Transverse colon (tissue), 4 donors: ENCODE measurements at regions not wholly inside any gene's neighbourhood (a gene's known extent, or its start where the extent isn't known, plus 50 kb on each side); places are given as distances from the start of the nearest gene placed in this dataset.

Source experiments
- CTCF ChIP-seq, 5 experiments: fragments of 200-600 bp in 3 of 5; fragments of 450-650 bp in 2 of 5; sonication (generic) in 3 of 5; IDR thresholded peaks; 1 replicate in 2 of 5; 2 replicates in 3 of 5; pipeline ENCODE4 v1.5.1; 2016 to 2017; ENCODE audit warnings: antibody characterized with exemption in 5 of 5, inconsistent platforms in 3 of 5, mild to moderate bottlenecking in 2 of 5, moderate library complexity in 1 of 5
- POLR2A ChIP-seq: fragments of 450-650 bp; IDR thresholded peaks from one replicate; pipeline ENCODE4 v1.6.1; 2016; ENCODE audit warnings: antibody characterized with exemption, mild to moderate bottlenecking, moderate library complexity
- POLR2AphosphoS5 ChIP-seq, 3 donors: sonication (generic); formaldehyde crosslinking; IDR thresholded peaks; one replicate each; pipeline ENCODE4 v1.6.1; 2016; ENCODE audit warnings: antibody characterized with exemption in 3 of 3

- TF ChIP-seq POLR2A (no peak), POLR2AphosphoS5 (IDR thresholded peaks at IDR 0.05) (no peak), CTCF (IDR thresholded peaks at IDR 0.05) (no peak)
These were observed 180.5 kb upstream of the GORAB start for GRCh38 chr1:170351366-170351946.
